ENCODE measurements at regions not wholly inside any gene's neighbourhood (a gene's known extent, or its start where the extent isn't known, plus 50 kb on each side); places are given as distances from the start of the nearest gene placed in this dataset.

- TF ChIP-seq CTCF (IDR thresholded peaks at IDR 0.05): no peak
- intact Hi-C loops (cut with DNase I): no loop called here
- Histone ChIP-seq H3K9me3 (no peaks in the 10 kb centered on the region), H3K36me3 (no peaks in the 10 kb centered on the region), H3K27ac (no peak overlapping the region), H3K4me1 (peaks cover 0 to 6% of the 10 kb centered on the region in 2 donors), H3K4me3 (no peak overlapping the region), H3K27me3 (peaks cover 0 to 30% of the 10 kb centered on the region in 2 donors)
- DNase-seq (no peak), ATAC-seq (peak; percentile 41)
Observed at GRCh38 chr1:224872832-224873433, 56.5 kb upstream of the DNAH14 start.

GRCh38 chr1:224873434-224874369 lies 55.8 kb upstream of the DNAH14 start:
- intact Hi-C loops (cut with DNase I): no loop called here
- H3K4me3 ChIP-seq: no peak overlapping the region
- H3K4me1 ChIP-seq: peaks cover 0 to 6% of the 10 kb centered on the region in 2 donors
- peaks cover 0 to 31% of the 10 kb centered on the region in 2 donors for H3K27me3 ChIP-seq
- no peaks in the 10 kb centered on the region for H3K36me3 ChIP-seq
- H3K27ac ChIP-seq: no peak overlapping the region
- TF ChIP-seq CTCF (IDR thresholded peaks at IDR 0.05): no peak
- no peaks in the 10 kb centered on the region for H3K9me3 ChIP-seq
- DNase-seq (peak in 1 of 4 donors; percentile 33), ATAC-seq (peak; percentile 55)

GRCh38 chr1:224874775-224875174 lies 54.7 kb upstream of the DNAH14 start:
- Histone ChIP-seq H3K27ac (no peak overlapping the region), H3K4me1 (peaks cover 0 to 6% of the 10 kb centered on the region in 2 donors), H3K27me3 (peaks cover 0 to 31% of the 10 kb centered on the region in 2 donors), H3K4me3 (no peak overlapping the region), H3K36me3 (no peaks in the 10 kb centered on the region), H3K9me3 (no peaks in the 10 kb centered on the region)
- intact Hi-C loops (cut with DNase I): no loop called here
- ATAC-seq (peak; percentile 51), DNase-seq (no peak)
- TF ChIP-seq CTCF (IDR thresholded peaks at IDR 0.05): no peak

GRCh38 chr1:224879162-224879803 lies 50.2 kb upstream of the DNAH14 start:
- Histone ChIP-seq H3K4me1 (peaks cover 0 to under 1% of the 10 kb centered on the region in 2 donors), H3K4me3 (no peak overlapping the region), H3K27me3 (peaks cover 0 to 31% of the 10 kb centered on the region in 2 donors), H3K36me3 (no peaks in the 10 kb centered on the region), H3K9me3 (no peaks in the 10 kb centered on the region), H3K27ac (no peak overlapping the region)
- DNase-seq: no peak
- intact Hi-C loops (cut with DNase I): no loop called here
- no peak for TF ChIP-seq CTCF (IDR thresholded peaks at IDR 0.05)
- ATAC-seq: peak; percentile 49
